ENCODE measurements at regions not wholly inside any gene's neighbourhood (a gene's known extent, or its start where the extent isn't known, plus 50 kb on each side); places are given as distances from the start of the nearest gene placed in this dataset.

DNA sequence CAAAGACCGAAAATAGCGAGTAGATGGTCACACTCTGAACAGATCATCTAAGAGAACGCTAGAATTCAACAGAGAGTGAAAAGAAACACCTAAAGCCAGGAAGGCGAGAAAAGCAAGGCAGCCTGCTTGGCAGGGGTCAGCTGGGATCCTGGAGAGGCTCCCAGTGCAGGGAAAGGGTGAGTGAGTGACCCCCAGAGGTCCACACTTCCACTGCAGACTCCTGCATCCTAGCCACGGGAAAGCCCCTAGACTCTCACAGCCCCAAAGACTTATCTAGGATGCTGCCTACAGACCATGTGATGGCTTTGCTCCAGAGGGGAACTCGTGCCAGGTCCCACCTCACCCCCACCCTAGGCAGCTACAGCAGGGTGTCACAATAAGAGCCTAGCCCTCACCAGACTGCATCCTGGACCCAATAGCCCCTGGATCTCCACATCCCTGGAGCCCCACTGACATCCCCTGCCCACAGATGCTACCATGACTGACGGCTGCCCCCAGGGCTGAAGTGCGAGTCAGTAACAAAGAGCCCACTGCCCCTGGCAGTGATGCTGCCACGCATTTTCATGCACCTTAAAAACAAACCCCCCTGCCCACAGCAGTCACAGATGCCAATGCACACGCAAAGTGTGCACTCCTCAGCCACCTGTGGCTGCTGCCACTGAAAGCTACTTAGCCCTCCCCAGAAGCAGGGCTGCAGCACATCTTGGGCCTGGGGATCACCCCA, 62.2 kb downstream of the PSMG1 start:
- no peak for TF ChIP-seq CTCF (IDR thresholded peaks at IDR 0.05)
- no peak for ATAC-seq (ENCODE audit: poor library complexity)

DNA sequence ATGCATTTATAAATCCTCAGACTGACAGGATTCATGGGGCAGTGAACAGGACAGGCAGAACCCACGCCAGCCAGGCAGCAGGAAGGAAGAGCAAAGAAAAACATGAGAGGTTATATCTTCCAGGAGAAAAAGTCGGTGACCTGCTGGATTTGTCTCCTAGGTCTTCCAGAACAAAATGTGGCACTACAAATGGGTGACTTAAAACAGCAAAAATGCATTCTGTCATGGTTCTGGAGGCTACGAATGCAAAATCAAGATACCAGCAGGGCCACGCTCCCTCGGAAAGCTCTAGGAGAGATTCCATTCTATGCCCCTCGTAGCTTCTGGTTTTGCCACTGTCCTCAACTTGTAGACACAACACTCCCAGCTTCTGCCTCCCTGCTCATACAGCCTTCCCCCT, 63.4 kb downstream of the PSMG1 start:
- Mint-ChIP-seq H3K9me3 (peaks cover 5% of the 10 kb centered on the region), H3K36me3 (ENCODE audit: low read depth) (no peaks in the 10 kb centered on the region), H3K27ac (no peak overlapping the region), H3K27me3 (no peaks in the 10 kb centered on the region), H3K4me3 (no peak overlapping the region), H3K4me1 (ENCODE audit: low read depth) (no peaks in the 10 kb centered on the region)
- ATAC-seq (ENCODE audit: poor library complexity) (no peak), DNase-seq (no peak)
- Histone ChIP-seq H3K27ac (ENCODE audit: low read depth in 1 of 2, low read length in 2 of 2) (no peak overlapping the region), H3K9me3 (ENCODE audit: control insufficient read depth in 1 of 2, insufficient read depth in 1 of 2, low read length in 2 of 2) (peaks cover 0 to 18% of the 10 kb centered on the region in 2 experiments), H3K4me3 (ENCODE audit: low read length) (no peak overlapping the region), H3K4me1 (ENCODE audit: insufficient read depth, low read length) (no peaks in the 10 kb centered on the region), H3K27me3 (ENCODE audit: control insufficient read depth in 1 of 2, insufficient read depth in 2 of 2, low read length in 2 of 2) (no peaks in the 10 kb centered on the region), H3K36me3 (ENCODE audit: insufficient read depth, low read length) (no peaks in the 10 kb centered on the region)
- CTCF ChIA-PET: no interaction called here
- POLR2A ChIA-PET: no interaction called here
- intact Hi-C loops (cut with DNase I, micrococcal nuclease): no loop called here
- no peak for TF ChIP-seq CTCF (IDR thresholded peaks at IDR 0.05)

More for the DNA sequence above, 62.2 kb downstream of the PSMG1 start:
- intact Hi-C loops (cut with DNase I, micrococcal nuclease): no loop called here
- Histone ChIP-seq H3K4me1 (ENCODE audit: insufficient read depth, low read length) (no peaks in the 10 kb centered on the region), H3K27me3 (ENCODE audit: control insufficient read depth in 1 of 2, insufficient read depth in 2 of 2, low read length in 2 of 2) (no peaks in the 10 kb centered on the region), H3K27ac (ENCODE audit: low read depth in 1 of 2, low read length in 2 of 2) (no peak overlapping the region), H3K4me3 (ENCODE audit: low read length) (no peak overlapping the region), H3K9me3 (ENCODE audit: control insufficient read depth in 1 of 2, insufficient read depth in 1 of 2, low read length in 2 of 2) (peaks cover 0 to 18% of the 10 kb centered on the region in 2 experiments), H3K36me3 (ENCODE audit: insufficient read depth, low read length) (no peaks in the 10 kb centered on the region)
- peaks cover 5% of the 10 kb centered on the region for H3K9me3 Mint-ChIP-seq
- H3K27ac Mint-ChIP-seq: no peak overlapping the region
- no peaks in the 10 kb centered on the region for H3K27me3 Mint-ChIP-seq
- CTCF ChIA-PET: no interaction called here
- H3K36me3 Mint-ChIP-seq (ENCODE audit: low read depth): no peaks in the 10 kb centered on the region
- no peak overlapping the region for H3K4me3 Mint-ChIP-seq
- no peaks in the 10 kb centered on the region for H3K4me1 Mint-ChIP-seq (ENCODE audit: low read depth)
- DNase-seq: no peak
- POLR2A ChIA-PET: no interaction called here

GRCh38 chr21:39118604-39119215, 64.5 kb downstream of the PSMG1 start:
- Histone ChIP-seq H3K36me3 (ENCODE audit: insufficient read depth, low read length) (no peaks in the 10 kb centered on the region), H3K27ac (ENCODE audit: low read depth in 1 of 2, low read length in 2 of 2) (no peak overlapping the region), H3K27me3 (ENCODE audit: control insufficient read depth in 1 of 2, insufficient read depth in 2 of 2, low read length in 2 of 2) (no peaks in the 10 kb centered on the region), H3K4me1 (ENCODE audit: insufficient read depth, low read length) (no peaks in the 10 kb centered on the region), H3K9me3 (ENCODE audit: control insufficient read depth in 1 of 2, insufficient read depth in 1 of 2, low read length in 2 of 2) (peaks cover 0 to 18% of the 10 kb centered on the region in 2 experiments), H3K4me3 (ENCODE audit: low read length) (no peak overlapping the region)
- Mint-ChIP-seq H3K27ac (no peak overlapping the region), H3K9me3 (peaks cover 5% of the 10 kb centered on the region), H3K4me1 (ENCODE audit: low read depth) (no peaks in the 10 kb centered on the region), H3K36me3 (ENCODE audit: low read depth) (no peaks in the 10 kb centered on the region), H3K4me3 (no peak overlapping the region), H3K27me3 (no peaks in the 10 kb centered on the region)
- intact Hi-C loops (cut with DNase I, micrococcal nuclease): no loop called here
- no peak for DNase-seq
- no peak for TF ChIP-seq CTCF (IDR thresholded peaks at IDR 0.05)
- ChIA-PET CTCF (no interaction called here), POLR2A (no interaction called here)
- ATAC-seq (ENCODE audit: poor library complexity): no peak

All from CD4-positive, alpha-beta T cell (primary cell).